ENCODE measurements at regions not wholly inside any gene's neighbourhood (a gene's known extent, or its start where the extent isn't known, plus 50 kb on each side); places are given as distances from the start of the nearest gene placed in this dataset.

- TF ChIP-seq RAD21 (conservative IDR thresholded peaks at IDR 0.05 in 1 of 2, IDR thresholded peaks at IDR 0.05 in 1 of 2) = no peak
- no peak for TF ChIP-seq CTCF (IDR thresholded peaks at IDR 0.05)
- no peak for TF ChIP-seq MYC (IDR thresholded peaks at IDR 0.05; ENCODE audit: borderline replicate concordance, low read length)
- no peak for TF ChIP-seq BHLHE40 (IDR thresholded peaks at IDR 0.05; ENCODE audit: low read depth, low read length)
- TF ChIP-seq JUN (IDR thresholded peaks at IDR 0.05) = no peak
These were observed 213.6 kb upstream of the FTMT start for GRCh38 chr5:121638126-121638525.
